Liver (tissue), 8 donors: ENCODE measurements at regions not wholly inside any gene's neighbourhood (a gene's known extent, or its start where the extent isn't known, plus 50 kb on each side); places are given as distances from the start of the nearest gene placed in this dataset.

Experiments
- DNase-seq: peaks from one replicate; pipeline ENCODE4 v3.0.0-alpha.2; 2017; ENCODE audit warnings: low spot score
- H3K27ac ChIP-seq, 2 donors: one replicate each; pipeline ENCODE4 v1.7.0; 2013; ENCODE audit warnings: inconsistent platforms in 2 of 2, low read length in 2 of 2, control low read depth in 1 of 2, low read depth in 1 of 2, mild to moderate bottlenecking in 1 of 2
- H3K27me3 ChIP-seq, 4 donors: one replicate each; pipeline versions ENCODE4 v1.6.1 to v1.7.0; 2013; ENCODE audit warnings: low read length in 3 of 4, inconsistent platforms in 1 of 4, mild to moderate bottlenecking in 1 of 4, moderate library complexity in 1 of 4; ENCODE audit not compliant: control insufficient read depth in 4 of 4, insufficient read depth in 4 of 4
- H3K36me3 ChIP-seq, 4 donors: one replicate each; pipeline versions ENCODE4 v1.6.1 to v1.7.0; 2013; ENCODE audit warnings: low read length in 3 of 4, mild to moderate bottlenecking in 3 of 4, low read depth in 1 of 4, moderate library complexity in 1 of 4; ENCODE audit not compliant: control insufficient read depth in 4 of 4, insufficient read depth in 3 of 4
- H3K4me1 ChIP-seq, 4 donors: one replicate each; pipeline versions ENCODE4 v1.6.1 to v1.7.0; 2013; ENCODE audit warnings: low read length in 3 of 4, mild to moderate bottlenecking in 3 of 4, moderate library complexity in 1 of 4; ENCODE audit not compliant: control insufficient read depth in 4 of 4, insufficient read depth in 4 of 4
- H3K4me3 ChIP-seq, 3 donors: one replicate each; pipeline versions ENCODE4 v1.6.1 to v1.7.0; 2013; ENCODE audit warnings: low read length in 3 of 3, control low read depth in 1 of 3, low read depth in 1 of 3, mild to moderate bottlenecking in 1 of 3
- H3K9ac ChIP-seq, 2 donors: one replicate each; pipeline ENCODE4 v1.7.0; 2013; ENCODE audit warnings: low read length in 2 of 2, mild to moderate bottlenecking in 2 of 2, moderate library complexity in 2 of 2, control low read depth in 1 of 2, low read depth in 1 of 2
- H3K9me3 ChIP-seq, 4 donors: one replicate each; pipeline versions ENCODE4 v1.6.1 to v1.7.0; 2013; ENCODE audit warnings: low read length in 3 of 4; ENCODE audit not compliant: control insufficient read depth in 4 of 4
- ATF3 ChIP-seq: IDR thresholded peaks from 2 replicates; pipeline ENCODE4 v1.6.1; 2016; ENCODE audit warnings: antibody characterized with exemption
- CTCF ChIP-seq: fragments of 150-350 bp; IDR thresholded peaks from 2 replicates; pipeline ENCODE4 v1.5.1; 2017; ENCODE audit warnings: improper control_type of control experiment, low read depth, low read length; ENCODE audit not compliant: missing input control
- EGR1 ChIP-seq, 2 donors: IDR thresholded peaks; 2 replicates each; pipeline ENCODE4 v1.6.1; 2016 to 2018; ENCODE audit warnings: antibody characterized with exemption in 2 of 2, low read depth in 2 of 2
- FOXA1 ChIP-seq: IDR thresholded peaks from 2 replicates; pipeline ENCODE4 v1.6.1; 2016; ENCODE audit warnings: antibody characterized with exemption
- FOXA2 ChIP-seq: IDR thresholded peaks from 2 replicates; pipeline ENCODE4 v1.6.1; 2016; ENCODE audit warnings: antibody characterized with exemption
- GABPA ChIP-seq, 2 donors: IDR thresholded peaks in 1 of 2; conservative IDR thresholded peaks in 1 of 2; 2 replicates each; pipeline ENCODE4 v1.6.1; 2016; ENCODE audit warnings: antibody characterized with exemption in 2 of 2, mild to moderate bottlenecking in 1 of 2, moderate library complexity in 1 of 2
- HNF4A ChIP-seq, 2 donors: conservative IDR thresholded peaks; 2 replicates each; pipeline ENCODE4 v1.6.1; 2016; ENCODE audit warnings: antibody characterized with exemption in 2 of 2, mild to moderate bottlenecking in 2 of 2
- HNF4G ChIP-seq: IDR thresholded peaks from 2 replicates; pipeline ENCODE4 v1.6.1; 2016; ENCODE audit warnings: antibody characterized with exemption
- JUND ChIP-seq, 2 donors: IDR thresholded peaks; 2 replicates each; pipeline ENCODE4 v1.6.1; 2016; ENCODE audit warnings: antibody characterized with exemption in 2 of 2
- MAX ChIP-seq: IDR thresholded peaks from 2 replicates; pipeline ENCODE4 v1.6.1; 2016; ENCODE audit warnings: antibody characterized with exemption
- NR2F2 ChIP-seq: IDR thresholded peaks from 2 replicates; pipeline ENCODE4 v1.6.1; 2016; ENCODE audit warnings: antibody characterized with exemption
- RAD21 ChIP-seq, 2 donors: IDR thresholded peaks; 2 replicates each; pipeline ENCODE4 v1.6.1; 2016; ENCODE audit warnings: antibody characterized with exemption in 2 of 2, mild to moderate bottlenecking in 2 of 2
- REST ChIP-seq: IDR thresholded peaks from 2 replicates; pipeline ENCODE4 v1.6.1; 2016; ENCODE audit warnings: antibody characterized with exemption, mild to moderate bottlenecking
- RXRA ChIP-seq, 2 donors: IDR thresholded peaks; 2 replicates each; pipeline ENCODE4 v1.6.1; 2017 to 2018; ENCODE audit warnings: antibody characterized with exemption in 2 of 2, mild to moderate bottlenecking in 1 of 2
- SP1 ChIP-seq: IDR thresholded peaks from 2 replicates; pipeline ENCODE4 v1.6.1; 2018; ENCODE audit warnings: antibody characterized with exemption, mild to moderate bottlenecking
- TAF1 ChIP-seq: conservative IDR thresholded peaks from 2 replicates; pipeline ENCODE4 v1.6.1; 2016; ENCODE audit warnings: antibody characterized with exemption, mild to moderate bottlenecking
- YY1 ChIP-seq: IDR thresholded peaks from 2 replicates; pipeline ENCODE4 v1.6.1; 2016; ENCODE audit warnings: antibody characterized with exemption, mild to moderate bottlenecking
- ZBTB33 ChIP-seq: IDR thresholded peaks from 2 replicates; pipeline ENCODE4 v1.6.1; 2016; ENCODE audit warnings: antibody characterized with exemption
- WGBS: extraction: QIAGEN DNeasy Blood & Tissue Kit; methylation state at CpG from one replicate; pipeline ENCODE4 v1.1.7; 2013; 5-methylcytosine and 5-hydroxymethylcytosine counted together
- donor health status: healthy.
- donor health status: healthy.
- donor health status: healthy.
- donor health status: healthy.
- donor health status: healthy.

- H3K9ac ChIP-seq, result no peak overlapping the region
- peak; percentile 36 for DNase-seq
- peaks cover 0 to 3% (median 0%) of the 10 kb centered on the region in 4 donors for H3K4me1 ChIP-seq
- no peak overlapping the region for H3K27ac ChIP-seq
- no peaks in the 10 kb centered on the region for H3K36me3 ChIP-seq
- H3K9me3 ChIP-seq, result no peaks in the 10 kb centered on the region
- WGBS, result 15% methylated on average over 4 of the region's 4 CpGs
- TF ChIP-seq RAD21 (IDR thresholded peaks at IDR 0.05) (peak; percentile 90 to 91), TAF1 (no peak), MAX (no peak), NR2F2 (peak; percentile 63), HNF4G (no peak), GABPA (IDR thresholded peaks at IDR 0.05 in 1 of 2, conservative IDR thresholded peaks at IDR 0.05 in 1 of 2) (no peak), EGR1 (IDR thresholded peaks at IDR 0.05; ENCODE audit: low read depth in 2 of 2) (no peak), FOXA2 (no peak), RXRA (IDR thresholded peaks at IDR 0.05) (peak; percentile 53 to 70), HNF4A (conservative IDR thresholded peaks at IDR 0.05) (peak in 1 of 2 donors; percentile 28), REST (no peak), ZBTB33 (no peak), JUND (IDR thresholded peaks at IDR 0.05) (peak in 1 of 2 donors; percentile 57), ATF3 (no peak), YY1 (no peak), CTCF (peak; percentile 52), SP1 (peak; percentile 24), FOXA1 (no peak)
- no peaks in the 10 kb centered on the region for H3K27me3 ChIP-seq
- no peak overlapping the region for H3K4me3 ChIP-seq
Measured at GRCh38 chr9:105157171-105157583, 87.3 kb upstream of the SLC44A1 start.
